SU-DHL-6 (cell line): ENCODE measurements at regions not wholly inside any gene's neighbourhood (a gene's known extent, or its start where the extent isn't known, plus 50 kb on each side); places are given as distances from the start of the nearest gene placed in this dataset.

Experiments used
- CTCF ChIP-seq: fragments of 200-600 bp; sonication (generic); IDR thresholded peaks from one replicate; pipeline ENCODE4 v1.5.1; 2017; ENCODE audit warnings: antibody characterized with exemption, mild to moderate bottlenecking, low read length, moderate library complexity; ENCODE audit not compliant: insufficient read depth, poor library complexity, severe bottlenecking
- EZH2phosphoT487 ChIP-seq: fragments of 200-600 bp; sonication (generic), shearing (Covaris generic); conservative IDR thresholded peaks from 2 replicates; pipeline ENCODE4 v1.6.1; 2018; ENCODE audit warnings: mild to moderate bottlenecking, antibody characterized with exemption, low read length, moderate library complexity, mixed read lengths

GRCh38 chr19:29442910-29443309, 82.9 kb upstream of the VSTM2B start:
- TF ChIP-seq CTCF, result no peak
- no peak for TF ChIP-seq EZH2phosphoT487
